HCT116 (cell line): ENCODE measurements at regions not wholly inside any gene's neighbourhood (a gene's known extent, or its start where the extent isn't known, plus 50 kb on each side); places are given as distances from the start of the nearest gene placed in this dataset.

ENCODE experiments used
- EZH2 ChIP-seq: fragments of 200-600 bp; sonication (generic); IDR thresholded peaks from 2 replicates; pipeline ENCODE4 v1.6.1; 2017; ENCODE audit warnings: antibody characterized with exemption, mixed run types
- EZH2phosphoT487 ChIP-seq: fragments of 200-600 bp; IDR thresholded peaks from 2 replicates; pipeline ENCODE4 v1.6.1; 2018; ENCODE audit warnings: antibody characterized with exemption, borderline replicate concordance
- FOSL1 ChIP-seq: IDR thresholded peaks from 2 replicates; pipeline ENCODE4 v1.6.1; 2012; ENCODE audit warnings: low read depth
- TF ChIP-seq, protein P1 (sequence below): IDR thresholded peaks from 2 replicates; pipeline ENCODE4 v1.6.1; 2012; ENCODE audit warnings: low read depth

DNA sequence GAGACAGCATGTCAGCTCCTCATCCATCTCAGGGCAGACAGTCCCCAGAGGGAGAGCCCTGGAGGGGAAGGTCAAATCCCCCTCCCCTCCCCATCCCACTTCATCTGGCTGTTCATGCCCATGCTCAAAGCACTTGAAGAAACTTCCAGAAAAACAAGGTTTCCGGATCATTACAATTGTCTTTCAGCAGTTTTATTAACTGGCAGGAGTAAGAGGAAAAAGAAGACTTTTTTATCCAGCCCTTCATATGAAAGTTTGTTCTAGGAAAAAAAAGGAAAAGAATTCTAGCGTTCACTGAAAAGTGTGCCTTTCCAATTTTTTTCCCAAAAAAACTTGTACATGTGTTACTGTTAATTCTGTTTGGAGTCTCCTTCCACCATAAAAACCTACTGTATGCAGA is 145.7 kb upstream of the TIAM1 start:
- TF ChIP-seq EZH2, result no peak
- TF ChIP-seq, protein P1, sequence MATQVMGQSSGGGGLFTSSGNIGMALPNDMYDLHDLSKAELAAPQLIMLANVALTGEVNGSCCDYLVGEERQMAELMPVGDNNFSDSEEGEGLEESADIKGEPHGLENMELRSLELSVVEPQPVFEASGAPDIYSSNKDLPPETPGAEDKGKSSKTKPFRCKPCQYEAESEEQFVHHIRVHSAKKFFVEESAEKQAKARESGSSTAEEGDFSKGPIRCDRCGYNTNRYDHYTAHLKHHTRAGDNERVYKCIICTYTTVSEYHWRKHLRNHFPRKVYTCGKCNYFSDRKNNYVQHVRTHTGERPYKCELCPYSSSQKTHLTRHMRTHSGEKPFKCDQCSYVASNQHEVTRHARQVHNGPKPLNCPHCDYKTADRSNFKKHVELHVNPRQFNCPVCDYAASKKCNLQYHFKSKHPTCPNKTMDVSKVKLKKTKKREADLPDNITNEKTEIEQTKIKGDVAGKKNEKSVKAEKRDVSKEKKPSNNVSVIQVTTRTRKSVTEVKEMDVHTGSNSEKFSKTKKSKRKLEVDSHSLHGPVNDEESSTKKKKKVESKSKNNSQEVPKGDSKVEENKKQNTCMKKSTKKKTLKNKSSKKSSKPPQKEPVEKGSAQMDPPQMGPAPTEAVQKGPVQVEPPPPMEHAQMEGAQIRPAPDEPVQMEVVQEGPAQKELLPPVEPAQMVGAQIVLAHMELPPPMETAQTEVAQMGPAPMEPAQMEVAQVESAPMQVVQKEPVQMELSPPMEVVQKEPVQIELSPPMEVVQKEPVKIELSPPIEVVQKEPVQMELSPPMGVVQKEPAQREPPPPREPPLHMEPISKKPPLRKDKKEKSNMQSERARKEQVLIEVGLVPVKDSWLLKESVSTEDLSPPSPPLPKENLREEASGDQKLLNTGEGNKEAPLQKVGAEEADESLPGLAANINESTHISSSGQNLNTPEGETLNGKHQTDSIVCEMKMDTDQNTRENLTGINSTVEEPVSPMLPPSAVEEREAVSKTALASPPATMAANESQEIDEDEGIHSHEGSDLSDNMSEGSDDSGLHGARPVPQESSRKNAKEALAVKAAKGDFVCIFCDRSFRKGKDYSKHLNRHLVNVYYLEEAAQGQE, result no peak
- no peak for TF ChIP-seq FOSL1
- TF ChIP-seq EZH2phosphoT487, result no peak
